Stomach (tissue), 8 donors: ENCODE measurements at regions not wholly inside any gene's neighbourhood (a gene's known extent, or its start where the extent isn't known, plus 50 kb on each side); places are given as distances from the start of the nearest gene placed in this dataset.

ENCODE experiments used
- DNase-seq, 2 donors: peaks; one replicate each; pipeline versions ENCODE4 v3.0.0 to v3.0.0-alpha.2; 2013 to 2019
- H3K27ac ChIP-seq, 5 donors: fragments of 200-600 bp in 4 of 5; sonication (generic) in 4 of 5; one replicate each; pipeline ENCODE4 v1.5.1; 2013 to 2019; ENCODE audit warnings: mild to moderate bottlenecking in 1 of 5, moderate library complexity in 1 of 5
- H3K27me3 ChIP-seq, 3 donors: fragments of 200-600 bp; sonication (generic); one replicate each; pipeline ENCODE4 v1.5.1; 2017 to 2019; ENCODE audit warnings: mixed run types in 1 of 3
- H3K36me3 ChIP-seq, 4 donors: fragments of 200-600 bp; sonication (generic); 1 replicate in 3 of 4; 2 replicates in 1 of 4; pipeline ENCODE4 v1.5.1; 2016 to 2019
- H3K4me1 ChIP-seq, 4 donors: fragments of 200-600 bp; sonication (generic); one replicate each; pipeline ENCODE4 v1.5.1; 2016 to 2019
- H3K4me3 ChIP-seq, 4 donors: fragments of 200-600 bp; sonication (generic) in 3 of 4; one replicate each; pipeline ENCODE4 v1.5.1; 2016 to 2019; ENCODE audit warnings: mild to moderate bottlenecking in 1 of 4
- H3K9me3 ChIP-seq, 4 donors: fragments of 200-600 bp; sonication (generic); one replicate each; pipeline ENCODE4 v1.5.1; 2016 to 2019
- EP300 ChIP-seq: sonication (generic); formaldehyde crosslinking; IDR thresholded peaks from one replicate; pipeline ENCODE4 v1.6.1; 2017; ENCODE audit warnings: antibody characterized with exemption
- POLR2A ChIP-seq, 4 donors: fragments of 450-650 bp; IDR thresholded peaks; one replicate each; pipeline ENCODE4 v1.6.1; 2016; ENCODE audit warnings: antibody characterized with exemption in 4 of 4, control low read depth in 2 of 4, mild to moderate bottlenecking in 1 of 4, moderate library complexity in 1 of 4
- POLR2AphosphoS5 ChIP-seq, 3 donors: sonication (generic); formaldehyde crosslinking; IDR thresholded peaks; one replicate each; pipeline ENCODE4 v1.6.1; 2016; ENCODE audit warnings: antibody characterized with exemption in 3 of 3
- WGBS, 5 donors: extraction: QIAGEN DNeasy Blood & Tissue Kit in 3 of 5; methylation state at CpG; one replicate each; pipeline versions ENCODE4 v1.1.5 to v1.1.7; 2013 to 2018; 5-methylcytosine and 5-hydroxymethylcytosine counted together
- intact Hi-C: fragments of 100-400 bp; cut with DNase I; formaldehyde crosslinking; loops from one replicate; pipeline ENCODE4 v1.15.1; 2023; ENCODE audit warnings: low total_unique reads
- TF ChIP-seq, protein P1 (sequence below), 7 experiments: fragments of 450-650 bp in 4 of 7; fragments of 200-600 bp in 3 of 7; sonication (generic) in 3 of 7; IDR thresholded peaks; one replicate each; pipeline ENCODE4 v1.5.1; 2016 to 2019; ENCODE audit warnings: antibody characterized with exemption in 7 of 7, control low read depth in 2 of 7, mild to moderate bottlenecking in 1 of 7
- donor health status: healthy with polysubstance abuse.
- donor health status: Bipolar disorder and iron deficiency.
- donor health status: healthy.

DNA sequence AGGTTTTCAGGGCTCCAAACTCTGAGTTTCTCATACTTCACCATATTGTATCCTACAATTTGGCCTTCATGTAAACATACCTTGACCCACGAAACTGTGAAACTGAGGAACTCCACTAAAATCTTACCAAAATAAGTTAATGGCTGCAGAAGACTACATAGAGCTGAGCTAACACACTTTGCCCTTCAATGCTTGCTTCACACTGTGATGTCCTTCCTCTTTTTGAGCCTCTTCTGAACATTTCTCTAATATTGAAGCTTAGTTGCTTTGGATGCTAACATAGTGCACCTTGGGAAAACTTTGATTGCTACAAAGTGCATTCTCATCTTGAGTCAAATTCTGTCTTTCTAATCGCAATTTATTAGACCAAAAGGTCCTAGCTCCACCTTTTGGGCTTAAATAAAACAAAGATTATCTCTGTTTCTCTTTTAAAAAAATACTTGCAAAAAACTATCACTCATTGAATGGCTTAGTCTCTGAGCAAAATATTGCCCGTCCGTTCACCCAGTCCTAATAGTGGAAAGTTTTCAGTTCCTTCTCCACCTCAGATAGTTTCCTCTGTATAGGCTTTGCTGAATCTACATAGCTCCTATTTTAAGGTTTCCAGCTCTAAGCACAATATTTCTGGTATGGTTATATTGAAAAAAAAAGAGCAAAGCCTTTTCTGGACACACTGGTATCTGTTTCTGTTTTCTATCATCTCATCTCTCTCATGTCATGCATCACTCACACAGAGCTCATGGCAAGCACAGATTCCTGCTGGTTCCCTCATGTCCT, 494.6 kb downstream of the RFPL4B start:
- H3K4me1 ChIP-seq: no peaks in the 10 kb centered on the region
- H3K27me3 ChIP-seq: no peaks in the 10 kb centered on the region
- no peak overlapping the region for H3K27ac ChIP-seq
- H3K36me3 ChIP-seq: no peaks in the 10 kb centered on the region
- 80 to 90% (median 86%) methylated on average over 4 of the region's 4 CpGs for WGBS, 5 donors
- H3K4me3 ChIP-seq: no peak overlapping the region
- intact Hi-C loops: no loop called here
- DNase-seq: no peak
- no peak for TF ChIP-seq POLR2A (IDR thresholded peaks at IDR 0.05)
- TF ChIP-seq, protein P1, sequence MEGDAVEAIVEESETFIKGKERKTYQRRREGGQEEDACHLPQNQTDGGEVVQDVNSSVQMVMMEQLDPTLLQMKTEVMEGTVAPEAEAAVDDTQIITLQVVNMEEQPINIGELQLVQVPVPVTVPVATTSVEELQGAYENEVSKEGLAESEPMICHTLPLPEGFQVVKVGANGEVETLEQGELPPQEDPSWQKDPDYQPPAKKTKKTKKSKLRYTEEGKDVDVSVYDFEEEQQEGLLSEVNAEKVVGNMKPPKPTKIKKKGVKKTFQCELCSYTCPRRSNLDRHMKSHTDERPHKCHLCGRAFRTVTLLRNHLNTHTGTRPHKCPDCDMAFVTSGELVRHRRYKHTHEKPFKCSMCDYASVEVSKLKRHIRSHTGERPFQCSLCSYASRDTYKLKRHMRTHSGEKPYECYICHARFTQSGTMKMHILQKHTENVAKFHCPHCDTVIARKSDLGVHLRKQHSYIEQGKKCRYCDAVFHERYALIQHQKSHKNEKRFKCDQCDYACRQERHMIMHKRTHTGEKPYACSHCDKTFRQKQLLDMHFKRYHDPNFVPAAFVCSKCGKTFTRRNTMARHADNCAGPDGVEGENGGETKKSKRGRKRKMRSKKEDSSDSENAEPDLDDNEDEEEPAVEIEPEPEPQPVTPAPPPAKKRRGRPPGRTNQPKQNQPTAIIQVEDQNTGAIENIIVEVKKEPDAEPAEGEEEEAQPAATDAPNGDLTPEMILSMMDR (IDR thresholded peaks at IDR 0.05): no peak
- no peaks in the 10 kb centered on the region for H3K9me3 ChIP-seq

DNA sequence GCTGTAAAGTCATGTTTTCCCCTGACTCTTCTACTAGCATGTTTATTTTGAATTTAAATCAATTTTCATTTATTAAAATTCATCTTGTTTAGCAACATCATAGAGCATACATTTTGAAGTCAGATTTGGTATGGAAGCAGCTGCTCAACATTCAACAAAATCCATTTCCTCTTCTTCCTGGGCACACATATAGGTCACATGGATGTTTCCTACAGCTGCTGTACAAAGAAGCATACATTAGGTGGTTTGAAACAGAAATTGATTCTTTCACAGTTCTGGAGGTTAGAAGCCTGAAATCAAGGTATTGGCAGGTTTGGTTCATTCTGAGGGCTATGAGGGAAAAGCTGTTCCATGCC, 495.2 kb downstream of the RFPL4B start:
- intact Hi-C loops: no loop called here
- no peak overlapping the region for H3K4me3 ChIP-seq
- DNase-seq: peak in 1 of 2 donors; percentile 10
- H3K4me1 ChIP-seq: no peaks in the 10 kb centered on the region
- TF ChIP-seq POLR2AphosphoS5 (IDR thresholded peaks at IDR 0.05) (no peak), POLR2A (IDR thresholded peaks at IDR 0.05) (no peak), EP300 (no peak)
- TF ChIP-seq, protein P1 (IDR thresholded peaks at IDR 0.05): no peak
- H3K27me3 ChIP-seq: no peaks in the 10 kb centered on the region
- no peak overlapping the region for H3K27ac ChIP-seq
- H3K9me3 ChIP-seq: no peaks in the 10 kb centered on the region
- no peaks in the 10 kb centered on the region for H3K36me3 ChIP-seq

DNA sequence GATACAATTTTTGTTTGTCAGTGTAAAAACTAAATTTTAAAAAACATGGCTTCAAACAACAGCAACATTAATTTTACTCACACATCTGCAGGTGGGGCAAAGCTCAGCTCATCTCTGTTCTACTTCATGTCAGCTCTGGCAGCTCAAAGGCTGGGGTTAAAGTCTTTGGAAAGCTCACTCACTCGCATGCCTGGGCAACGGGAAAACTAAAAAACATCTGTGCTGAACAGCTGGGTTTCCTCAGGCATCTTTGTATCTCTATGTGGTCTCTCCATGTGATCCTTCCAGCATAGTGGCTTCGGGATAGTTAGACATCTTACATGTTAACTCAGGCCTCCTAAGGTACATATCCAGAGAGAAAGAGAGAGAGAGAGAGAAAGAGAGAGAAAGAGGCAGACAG, 499.6 kb downstream of the RFPL4B start:
- Histone ChIP-seq H3K4me3 (no peak overlapping the region), H3K4me1 (no peaks in the 10 kb centered on the region), H3K27me3 (no peaks in the 10 kb centered on the region), H3K36me3 (no peaks in the 10 kb centered on the region), H3K9me3 (no peaks in the 10 kb centered on the region), H3K27ac (no peak overlapping the region)
- 53 to 67% (median 65%) methylated on average over 3 of the region's 3 CpGs for WGBS, 5 donors
- peak in 1 of 2 donors; percentile 50 for DNase-seq
- no peak for TF ChIP-seq POLR2AphosphoS5 (IDR thresholded peaks at IDR 0.05)
- no peak for TF ChIP-seq POLR2A (IDR thresholded peaks at IDR 0.05)
- TF ChIP-seq, protein P1 (IDR thresholded peaks at IDR 0.05): no peak
- no peak for TF ChIP-seq EP300
- intact Hi-C loops: no loop called here

DNA sequence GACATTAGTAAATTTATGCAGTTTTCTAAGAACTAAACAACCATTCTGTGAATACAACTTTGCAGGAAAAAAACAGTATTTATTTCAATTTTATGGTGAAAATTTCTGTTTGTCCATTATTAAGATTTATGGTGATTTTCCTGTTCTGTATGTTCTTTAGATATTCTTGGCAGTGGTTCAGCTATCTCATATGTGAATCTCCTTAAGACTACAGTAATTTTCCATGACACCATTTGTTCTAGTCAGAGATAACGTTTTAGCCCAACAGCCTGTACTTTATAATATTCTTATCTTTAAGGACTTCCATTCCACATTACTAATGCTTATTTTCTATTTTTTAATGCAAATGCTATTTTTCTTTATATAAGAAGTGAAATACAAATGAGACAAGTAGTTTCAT, 504.0 kb downstream of the RFPL4B start:
- no peak overlapping the region for H3K4me3 ChIP-seq
- no peaks in the 10 kb centered on the region for H3K9me3 ChIP-seq
- TF ChIP-seq EP300 (no peak), POLR2AphosphoS5 (IDR thresholded peaks at IDR 0.05) (no peak), POLR2A (IDR thresholded peaks at IDR 0.05) (no peak)
- TF ChIP-seq, protein P1 (IDR thresholded peaks at IDR 0.05): no peak
- no peaks in the 10 kb centered on the region for H3K27me3 ChIP-seq
- H3K4me1 ChIP-seq: no peaks in the 10 kb centered on the region
- intact Hi-C loops: no loop called here
- no peaks in the 10 kb centered on the region for H3K36me3 ChIP-seq
- DNase-seq: peak in 1 of 2 donors; percentile 25
- WGBS, 5 donors: 0 to 47% (median 24%) methylated on average over 1 of the region's 1 CpG
- no peak overlapping the region for H3K27ac ChIP-seq
